CD4-positive, alpha-beta T cell treated with Interleukin-15 for 4 hours (primary cell): ENCODE measurements at regions not wholly inside any gene's neighbourhood (a gene's known extent, or its start where the extent isn't known, plus 50 kb on each side); places are given as distances from the start of the nearest gene placed in this dataset.
"Not testable (repeated sequence)": the region's sequence is repeated elsewhere in the genome, so short reads cannot be mapped to it uniquely, and the experiment has no call there.

Experiments used
- DNase-seq: peaks from one replicate; pipeline ENCODE4 v3.0.0-alpha.2; 2020; ENCODE audit warnings: low spot score

DNA sequence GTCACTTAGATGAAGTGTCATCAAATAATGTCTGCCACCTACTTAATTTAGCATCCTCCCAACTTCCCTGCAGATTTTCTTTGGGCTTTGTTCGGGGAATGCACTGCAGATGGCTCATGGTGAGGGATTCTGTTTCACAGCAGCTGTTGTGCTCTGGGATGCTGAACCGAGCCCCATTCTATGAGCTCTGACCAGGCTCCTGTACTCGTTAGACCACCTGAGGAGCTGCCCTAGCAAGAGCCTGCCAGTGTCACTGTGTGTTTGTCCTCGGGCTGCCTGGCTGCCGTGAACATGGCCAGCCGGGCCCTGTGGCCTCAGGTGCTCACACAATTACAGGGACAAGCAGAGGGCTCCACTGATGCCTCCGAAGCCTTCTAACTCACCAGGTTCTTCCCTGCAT lies 238.8 kb upstream of the ECI2 start:
- no peak for DNase-seq

DNA sequence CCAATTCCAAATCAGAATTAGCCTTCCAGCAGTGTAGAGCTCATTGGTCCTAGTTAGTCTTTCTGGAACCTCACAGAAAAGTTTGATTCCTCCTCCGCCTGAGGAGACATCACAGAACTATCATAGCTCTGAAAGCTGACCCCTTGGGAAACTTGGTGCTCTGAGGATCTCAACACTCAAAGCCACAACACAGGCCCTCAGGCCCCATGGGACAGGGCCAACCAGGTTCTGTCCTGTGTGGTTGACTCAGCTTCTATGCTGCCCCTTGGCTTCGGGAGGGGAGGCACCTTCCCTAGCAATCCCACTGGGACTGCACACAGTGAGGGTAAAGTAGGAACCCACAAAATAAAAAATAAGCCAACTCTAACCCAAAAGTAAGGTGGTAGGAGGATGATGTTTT lies 237.5 kb upstream of the ECI2 start:
- no peak for DNase-seq

DNA sequence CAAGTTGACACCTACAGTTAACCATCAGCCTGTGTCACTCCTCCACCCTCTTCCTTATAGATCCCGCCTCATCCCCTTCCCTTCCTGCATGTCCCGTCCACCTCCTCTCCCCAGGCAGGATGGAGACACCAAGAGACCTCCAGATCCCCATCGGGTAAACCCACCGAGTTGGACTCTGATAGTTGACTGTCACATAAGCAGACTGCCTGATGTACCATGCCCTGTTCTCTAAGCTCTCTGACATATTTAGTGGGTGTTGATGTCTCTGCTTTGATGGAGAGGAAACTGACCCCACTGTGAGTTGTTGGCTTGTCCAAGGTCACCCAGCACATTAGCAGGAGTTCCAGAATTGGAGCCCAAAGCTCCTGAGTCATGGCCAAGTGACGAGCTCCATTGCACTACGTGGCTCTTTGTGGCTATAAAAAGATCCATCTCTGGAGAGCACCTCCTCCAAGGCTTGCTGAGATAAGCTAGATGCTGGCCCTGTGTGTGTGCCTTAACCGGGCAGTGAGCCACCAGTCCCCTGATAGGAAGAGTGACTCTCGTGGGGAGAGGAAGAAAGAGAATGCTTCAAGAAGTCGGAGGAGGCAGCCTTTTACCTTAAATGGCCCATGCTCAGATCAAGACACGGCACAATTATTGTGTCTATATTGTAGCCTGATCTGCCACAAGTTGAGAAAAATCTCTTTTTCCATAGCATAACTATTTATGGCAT lies 236.0 kb upstream of the ECI2 start:
- DNase-seq: no peak

DNA sequence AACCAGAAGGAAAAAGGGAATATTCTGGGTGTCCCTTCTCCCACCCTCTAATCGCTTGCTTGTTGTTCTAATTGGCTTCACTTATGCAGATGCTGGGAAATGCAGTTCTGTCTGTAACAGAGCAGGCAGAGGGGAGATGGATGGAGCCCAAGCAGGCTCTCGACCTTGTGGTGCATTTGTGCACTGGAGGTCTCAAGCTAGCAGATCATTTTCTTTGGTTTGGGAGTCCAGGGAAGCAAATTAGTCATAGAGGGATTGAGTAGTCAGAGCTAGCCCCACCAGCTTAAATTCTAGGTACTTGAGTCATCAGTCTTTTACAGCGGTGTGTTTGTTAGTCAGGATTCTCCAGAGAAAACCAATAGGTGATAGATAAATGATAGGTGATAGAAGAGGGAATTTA lies 234.7 kb upstream of the ECI2 start:
- DNase-seq: no peak

DNA sequence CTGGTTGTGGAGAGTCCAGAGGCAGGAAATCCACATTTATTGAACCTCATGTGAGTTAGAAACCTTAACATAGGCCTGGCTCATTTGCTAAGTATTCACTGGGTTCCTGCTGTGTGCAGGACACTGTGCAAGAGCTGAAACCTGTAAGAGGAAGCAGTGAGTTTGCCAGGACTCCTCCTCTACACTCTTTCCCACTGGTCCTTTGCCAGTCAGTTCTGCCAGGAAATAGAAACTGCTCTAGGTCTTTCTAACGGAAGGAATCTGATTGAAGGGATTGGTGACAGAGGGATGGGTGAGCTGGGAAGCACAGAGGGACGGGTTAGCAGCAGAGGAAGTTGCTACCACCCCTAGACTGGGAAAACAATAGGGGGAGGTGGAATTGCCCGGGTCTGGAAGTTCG lies 234.2 kb upstream of the ECI2 start:
- DNase-seq: no peak

DNA sequence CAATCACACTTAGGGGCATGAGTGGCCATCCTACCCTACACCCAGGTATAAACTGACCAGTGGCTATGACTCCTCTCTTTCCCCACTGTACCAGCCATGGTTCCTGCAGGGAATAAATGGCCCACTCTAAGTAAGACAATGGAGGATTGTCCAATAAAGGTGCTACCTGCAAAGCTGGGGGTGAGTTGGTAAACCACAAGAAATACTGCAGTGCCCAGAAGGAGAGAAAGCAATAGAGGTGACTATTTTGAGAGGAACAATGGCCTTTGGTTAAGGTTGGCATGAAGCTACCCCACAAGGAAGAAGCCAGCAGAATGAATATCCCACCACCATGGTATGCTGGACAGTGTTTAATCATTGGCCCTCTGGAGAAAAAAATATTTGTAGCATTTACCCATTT lies 233.3 kb upstream of the ECI2 start:
- DNase-seq: no peak

DNA sequence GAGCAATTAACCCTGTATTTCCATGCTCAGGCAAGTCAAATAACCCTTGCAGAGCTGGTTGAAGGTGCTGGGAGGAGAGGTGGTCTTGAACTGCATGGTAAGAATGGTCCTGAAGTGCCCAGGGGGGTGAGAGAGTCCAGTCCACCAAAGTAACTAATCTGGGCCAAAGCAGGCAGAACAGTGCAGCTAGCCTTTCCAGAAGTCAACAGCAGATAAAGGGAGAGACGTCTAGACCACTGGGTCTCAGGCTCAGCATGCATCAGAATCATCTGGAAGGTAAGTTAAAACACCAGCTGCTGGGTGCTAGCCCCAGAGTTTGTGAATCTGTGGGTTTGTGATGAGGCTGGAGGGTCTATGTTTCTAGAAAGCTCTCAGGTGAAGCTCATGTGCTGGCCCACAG lies 232.3 kb upstream of the ECI2 start:
- DNase-seq: no peak

DNA sequence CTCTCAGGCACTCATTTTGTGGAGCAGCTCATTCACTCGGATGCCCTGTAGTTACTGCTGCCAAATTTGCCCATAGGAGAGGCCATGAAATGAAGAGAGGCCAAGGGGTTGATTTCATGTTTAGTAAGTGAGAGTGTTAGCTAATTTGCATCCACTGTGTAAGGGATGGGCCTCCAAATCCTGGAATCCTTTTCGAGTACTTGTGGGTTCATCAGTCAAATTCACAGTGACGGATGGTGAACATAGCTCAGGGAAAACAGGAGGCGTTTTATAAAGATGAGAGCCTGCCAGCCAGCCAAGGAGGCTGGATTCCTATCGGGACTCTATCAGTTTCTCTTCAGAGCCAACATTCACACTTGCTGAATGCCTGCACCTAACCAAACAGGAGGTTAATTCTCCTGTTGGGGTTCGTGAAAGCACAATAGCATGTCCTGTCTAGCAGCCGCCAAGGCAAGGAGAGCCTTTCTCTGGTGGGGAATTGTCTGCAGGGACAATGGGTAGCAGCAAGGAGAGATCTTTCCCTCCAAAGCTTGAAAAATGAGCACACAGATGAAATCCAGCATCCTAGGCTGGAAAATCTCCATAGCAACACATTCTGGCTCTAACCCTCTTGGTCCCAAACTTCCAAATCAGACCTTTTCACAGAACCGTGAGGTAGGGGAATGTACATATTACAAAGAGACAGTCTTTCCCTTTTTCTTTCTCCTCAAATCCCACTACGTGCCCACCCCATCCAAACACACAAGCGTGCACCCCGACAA lies 231.4 kb upstream of the ECI2 start:
- DNase-seq: no peak

DNA sequence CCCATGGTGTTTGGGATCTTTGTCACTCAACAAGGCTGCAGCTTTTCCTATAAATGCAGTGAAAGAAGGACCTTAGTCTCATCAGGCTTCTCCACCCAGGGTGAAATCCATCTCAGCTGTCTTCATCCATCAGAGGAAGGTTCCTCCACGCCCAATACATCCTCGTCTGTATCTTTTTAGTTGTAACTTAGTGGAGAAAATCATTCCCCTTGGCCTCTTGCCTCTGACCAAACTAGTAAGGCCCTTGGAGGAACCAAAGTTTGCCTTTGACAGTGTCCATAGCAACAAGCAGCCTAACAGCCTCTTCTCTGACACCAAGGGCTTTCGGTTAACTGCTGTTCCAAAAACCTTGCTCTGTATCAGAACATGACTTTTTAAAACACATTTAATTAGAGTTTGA lies 230.3 kb upstream of the ECI2 start:
- no peak for DNase-seq

DNA sequence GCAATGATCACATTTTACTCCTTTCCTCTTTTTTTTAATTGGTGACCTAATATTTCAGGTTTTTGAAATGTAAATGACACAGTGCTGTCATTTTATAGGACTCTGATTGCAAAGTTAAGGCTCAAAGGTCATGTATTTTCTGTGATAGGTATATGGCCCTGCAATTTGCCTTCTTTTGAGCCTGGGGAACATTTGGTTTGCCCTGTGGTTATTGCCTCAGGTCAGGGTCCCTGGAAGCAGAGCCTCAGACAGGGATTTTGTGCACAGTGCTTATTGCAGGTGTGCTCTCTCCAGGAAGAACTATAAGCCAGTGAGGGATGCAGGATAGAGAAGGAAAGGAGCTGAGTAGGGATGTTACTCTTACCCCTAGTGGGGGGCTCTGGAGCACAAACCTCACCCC lies 229.3 kb upstream of the ECI2 start:
- no peak for DNase-seq

DNA sequence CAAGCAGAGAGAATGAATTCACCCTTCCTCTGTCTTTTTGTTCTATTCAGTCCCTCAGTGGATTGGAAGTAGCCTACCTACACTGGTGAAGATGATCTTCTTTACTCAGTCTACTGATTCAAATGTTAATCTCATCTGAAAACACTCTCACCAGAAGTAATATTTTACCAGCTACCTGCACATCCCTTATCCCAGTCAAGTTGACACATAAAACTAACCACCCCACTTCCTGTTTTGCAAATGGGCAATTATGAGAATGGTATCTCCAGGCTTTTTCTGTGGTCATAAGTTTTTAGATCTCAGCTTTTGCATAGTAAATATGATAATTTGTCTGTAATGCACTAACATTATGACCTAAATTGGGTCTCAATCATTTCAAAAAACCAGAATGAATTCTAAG lies 228.8 kb upstream of the ECI2 start:
- DNase-seq: no peak

DNA sequence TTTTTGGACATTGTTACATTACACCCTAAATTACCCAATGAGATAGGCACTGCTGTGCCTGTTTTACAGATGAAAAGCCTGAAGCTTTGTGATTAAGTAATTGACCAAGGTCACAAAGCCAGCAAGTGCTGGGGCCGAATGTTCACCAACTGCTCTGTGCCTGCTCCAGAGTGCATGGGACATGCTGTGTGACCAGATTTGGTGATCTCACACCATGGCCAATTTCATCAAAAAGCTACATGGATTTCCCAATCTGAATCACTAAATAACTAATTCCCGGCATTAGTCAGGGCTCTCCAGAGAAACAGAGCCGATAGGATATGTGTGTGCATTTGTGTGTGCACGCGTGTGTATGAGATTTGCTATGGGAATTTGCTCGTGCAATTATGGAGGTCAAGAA lies 228.3 kb upstream of the ECI2 start:
- DNase-seq: no peak

DNA sequence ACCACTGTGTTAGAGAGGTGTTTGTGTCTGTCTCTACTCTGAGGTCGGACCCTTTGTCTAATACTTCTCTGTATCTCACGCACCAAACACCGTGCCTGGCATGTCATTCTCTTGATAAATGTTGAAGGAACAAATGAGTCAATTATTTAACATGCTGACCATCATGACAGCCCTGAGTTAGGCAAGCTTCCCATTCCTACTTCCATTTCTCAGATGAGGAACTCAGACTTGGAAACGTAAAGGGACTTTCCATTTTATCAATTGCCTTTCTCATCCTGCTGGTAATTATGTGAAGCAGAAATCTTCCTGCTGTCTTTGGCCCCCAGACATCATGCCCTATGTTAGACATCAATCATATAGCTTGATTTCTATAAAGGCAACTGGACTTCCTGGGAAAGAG lies 227.0 kb upstream of the ECI2 start:
- DNase-seq: no peak

DNA sequence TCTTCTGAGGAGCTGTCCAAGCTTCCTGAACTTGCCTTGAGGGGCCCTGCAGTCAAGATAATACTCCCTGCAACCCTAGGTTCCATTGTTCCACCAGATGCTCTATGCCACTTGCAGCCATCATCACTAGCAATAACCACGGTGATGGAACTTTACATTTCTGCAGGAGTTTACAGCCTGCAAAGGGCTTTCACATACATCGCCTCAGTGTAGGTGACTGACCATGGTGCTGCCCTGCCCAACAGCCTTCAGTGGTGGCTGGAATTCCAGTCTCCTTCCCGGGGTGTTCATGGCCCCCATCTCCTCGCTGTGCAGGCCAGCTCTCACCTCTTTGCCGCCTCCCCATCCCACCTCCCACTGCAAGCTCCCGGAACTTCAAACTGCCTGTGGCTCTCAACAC lies 225.5 kb upstream of the ECI2 start:
- no peak for DNase-seq

DNA sequence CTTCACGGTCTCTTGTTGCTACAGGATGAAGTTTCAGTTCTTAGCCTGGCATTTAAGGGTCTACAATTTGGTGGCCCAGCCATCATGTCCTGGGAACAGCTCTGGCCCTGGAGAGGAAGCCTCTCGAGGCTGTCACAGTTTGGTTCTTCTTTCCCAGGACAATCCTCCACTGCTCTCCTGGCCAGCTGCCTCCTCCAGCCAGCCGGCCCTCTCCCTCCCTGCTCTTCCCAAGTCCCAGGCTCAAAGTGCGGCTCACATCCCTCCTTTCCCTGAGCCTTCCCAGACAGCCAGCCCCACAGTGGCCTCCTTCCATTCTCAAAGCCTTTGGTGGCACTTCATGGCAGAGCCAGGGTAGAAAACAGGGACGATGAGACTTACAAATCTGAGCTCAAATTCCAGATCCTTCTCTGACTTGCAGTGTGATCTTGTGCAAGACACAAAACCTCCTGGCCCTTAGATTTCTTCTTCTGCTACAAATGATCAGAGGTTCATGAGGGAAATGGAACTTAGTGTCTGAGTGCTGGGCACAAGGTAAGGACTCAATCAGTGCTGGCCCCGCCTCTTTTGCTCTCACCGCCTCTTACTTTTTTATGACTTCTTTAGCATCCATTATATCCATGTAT lies 223.8 kb upstream of the ECI2 start:
- no peak for DNase-seq

DNA sequence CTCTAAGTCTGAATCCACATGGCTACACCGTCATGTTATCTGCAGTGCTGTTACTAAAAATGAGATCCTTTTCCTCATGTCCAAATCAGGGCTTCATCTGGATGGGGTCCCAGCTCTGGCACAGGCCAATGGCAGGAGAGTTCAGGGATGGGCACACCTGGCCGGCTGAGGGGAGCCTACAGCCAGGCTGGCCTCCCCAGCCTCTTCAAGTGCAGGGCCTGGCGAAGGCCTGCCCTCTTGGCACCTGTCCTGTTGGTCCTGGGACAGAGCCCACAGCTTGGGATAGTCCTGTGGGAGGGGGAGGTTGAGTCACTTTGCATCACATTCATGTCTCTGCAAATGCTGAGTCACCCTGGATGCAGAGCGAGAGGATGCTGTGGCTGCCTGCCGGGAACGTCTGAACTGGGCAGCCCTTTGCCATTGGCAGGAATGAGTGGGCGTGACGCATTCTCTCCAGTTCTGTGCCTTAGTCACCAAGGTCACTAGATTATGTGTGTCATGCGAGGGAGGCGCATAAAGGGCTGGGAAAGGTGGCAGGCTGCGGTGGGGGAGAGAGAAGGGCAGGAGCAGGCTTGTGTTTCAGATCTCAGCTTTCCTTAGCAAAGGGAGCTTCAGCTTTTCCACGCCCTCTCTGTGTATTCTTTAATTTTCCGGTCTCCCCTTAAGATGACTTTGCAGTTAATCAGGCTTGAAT lies 223.2 kb upstream of the ECI2 start:
- no peak for DNase-seq

DNA sequence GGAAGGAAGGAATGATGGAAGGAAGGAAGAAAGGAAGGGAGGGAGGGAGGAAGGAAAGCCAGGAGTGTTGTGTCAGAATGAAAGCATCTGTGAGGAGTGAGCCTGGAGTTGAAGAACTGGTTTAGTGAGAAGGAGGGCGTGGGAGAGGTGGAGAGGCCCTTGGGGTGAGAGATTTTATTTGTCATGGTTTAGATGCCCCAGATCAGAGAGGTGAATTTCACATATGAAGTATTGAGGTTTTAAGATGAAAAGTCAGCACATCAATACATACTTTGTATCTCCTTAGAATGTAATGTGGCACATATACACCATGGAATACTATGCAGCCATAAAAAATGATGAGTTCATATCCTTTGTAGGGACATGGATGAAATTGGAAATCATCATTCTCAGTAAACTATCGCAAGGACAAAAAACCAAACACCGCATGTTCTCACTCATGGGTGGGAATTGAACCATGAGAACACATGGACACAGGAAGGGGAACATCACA lies 222.3 kb upstream of the ECI2 start:
- DNase-seq: not testable (repeated sequence)

DNA sequence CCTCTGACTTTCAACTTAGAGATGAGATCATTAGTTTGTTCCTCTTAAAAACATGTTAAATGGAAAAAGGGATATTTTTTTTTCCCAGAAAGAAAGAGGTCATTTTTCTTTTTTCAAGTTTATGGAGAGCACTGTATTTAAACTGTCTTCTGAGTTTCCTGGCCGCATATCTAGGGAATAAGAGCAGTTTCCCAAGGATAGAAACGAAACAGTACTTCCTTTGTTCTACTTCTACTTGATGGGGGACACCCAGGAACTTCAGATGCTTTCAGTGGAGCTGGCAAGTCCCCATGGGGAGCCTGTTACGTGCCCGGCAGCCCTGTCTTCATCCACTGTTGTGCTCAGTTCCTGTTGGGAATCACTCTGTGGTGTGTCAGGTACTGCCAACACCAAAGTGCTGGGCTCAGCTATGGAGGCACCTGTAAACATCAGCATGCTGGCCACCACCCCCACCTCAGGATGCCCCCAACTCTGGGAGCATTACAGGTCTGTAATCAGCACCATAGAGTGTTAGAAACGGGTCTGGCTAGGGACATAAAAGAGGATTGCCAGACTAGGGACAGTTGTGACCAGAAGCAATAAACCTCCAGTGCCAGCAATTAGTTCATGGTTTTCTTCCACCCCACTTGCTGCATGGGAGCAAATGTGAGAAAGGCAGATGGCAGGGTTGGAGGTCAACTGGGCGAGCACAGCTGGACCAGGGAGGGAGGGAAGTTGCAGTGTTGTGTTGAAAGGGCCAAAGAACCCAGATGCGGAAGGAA lies 221.7 kb upstream of the ECI2 start:
- no peak for DNase-seq

DNA sequence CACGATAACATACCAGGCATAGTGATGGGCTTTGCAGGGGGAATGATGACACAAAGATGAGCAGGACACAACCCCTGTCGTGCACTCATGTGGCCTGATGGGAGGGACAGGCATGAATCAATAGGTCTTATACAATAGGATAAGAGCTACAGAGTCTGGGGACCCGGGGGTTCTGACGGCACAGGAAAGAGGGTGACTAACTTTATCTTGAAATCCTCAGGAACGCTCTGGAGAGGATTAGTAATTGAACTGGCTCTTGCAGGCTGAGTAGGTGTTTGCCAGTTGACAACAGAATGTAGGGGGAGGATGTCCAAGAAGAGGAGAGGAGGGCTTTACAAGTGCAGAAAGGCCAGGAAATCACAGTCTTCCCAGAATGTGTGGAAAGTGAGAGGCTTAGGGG lies 219.9 kb upstream of the ECI2 start:
- DNase-seq: no peak

DNA sequence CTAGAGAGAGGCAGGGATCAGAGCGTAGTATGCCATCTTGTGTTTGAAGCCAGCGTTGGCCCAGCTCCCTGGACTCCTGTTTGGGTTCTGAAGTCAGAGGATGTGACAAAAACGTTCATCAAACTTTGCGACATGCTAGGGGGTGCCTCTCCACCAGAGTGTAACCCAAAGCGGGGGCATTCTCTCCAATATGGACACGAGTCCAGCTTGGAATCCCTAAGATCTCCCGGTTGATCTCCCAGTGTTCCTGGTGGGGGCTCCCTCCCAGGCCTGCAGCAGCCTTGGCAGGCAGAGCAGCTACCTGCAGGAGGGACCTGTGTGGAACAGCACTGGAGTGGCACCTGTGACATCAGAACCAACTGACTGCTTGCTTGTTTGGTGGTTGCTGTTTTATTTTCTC lies 218.8 kb upstream of the ECI2 start:
- DNase-seq: no peak

DNA sequence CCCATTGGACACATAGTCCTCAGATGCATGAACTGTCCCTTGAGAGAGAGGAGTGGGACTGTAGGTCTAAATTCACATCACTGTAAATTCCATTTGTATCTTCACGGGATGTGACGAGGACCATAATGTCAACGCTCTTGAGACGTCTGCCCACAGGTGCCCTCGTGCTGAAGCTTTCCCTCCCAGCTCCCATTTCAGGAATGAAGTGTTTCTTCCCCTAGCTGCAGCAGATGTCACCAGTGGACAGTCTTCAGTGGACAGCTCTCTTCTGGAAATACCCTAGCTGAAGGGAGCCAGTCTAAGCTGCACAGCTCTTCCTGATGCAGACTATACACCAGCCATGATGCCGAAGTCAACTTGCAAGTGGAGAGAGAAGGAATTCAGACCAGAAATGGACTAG lies 217.4 kb upstream of the ECI2 start:
- DNase-seq: no peak

DNA sequence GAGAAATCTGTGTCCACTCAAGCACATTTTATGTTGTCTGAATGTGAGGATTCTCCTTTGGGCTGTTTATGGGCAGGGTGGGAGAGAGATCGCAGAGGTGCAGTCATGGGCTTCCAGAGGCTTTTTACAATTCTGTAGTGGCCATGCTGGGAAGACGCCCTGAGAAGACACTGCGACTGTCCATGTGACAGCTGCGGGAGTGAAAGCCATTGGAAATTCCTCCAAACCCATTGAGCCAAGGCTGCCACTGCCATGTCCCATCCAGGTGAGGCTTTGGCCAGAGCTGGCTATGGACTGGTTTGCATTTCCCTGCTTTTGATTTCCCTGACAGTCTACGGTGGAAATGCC lies 216.9 kb upstream of the ECI2 start:
- DNase-seq: no peak
